Neural progenitor cell (in vitro differentiated cells): ENCODE measurements at regions not wholly inside any gene's neighbourhood (a gene's known extent, or its start where the extent isn't known, plus 50 kb on each side); places are given as distances from the start of the nearest gene placed in this dataset.

Experiments
- EZH2 ChIP-seq: fragments of 200-600 bp; sonication (generic); IDR thresholded peaks from 2 replicates; pipeline ENCODE4 v1.6.1; 2017; ENCODE audit warnings: antibody characterized with exemption, mild to moderate bottlenecking, moderate library complexity
- TF ChIP-seq, protein P1 (sequence below): fragments of 200-600 bp; sonication (generic); IDR thresholded peaks from 2 replicates; pipeline ENCODE4 v1.5.1; 2017; ENCODE audit warnings: antibody characterized with exemption, mild to moderate bottlenecking

DNA sequence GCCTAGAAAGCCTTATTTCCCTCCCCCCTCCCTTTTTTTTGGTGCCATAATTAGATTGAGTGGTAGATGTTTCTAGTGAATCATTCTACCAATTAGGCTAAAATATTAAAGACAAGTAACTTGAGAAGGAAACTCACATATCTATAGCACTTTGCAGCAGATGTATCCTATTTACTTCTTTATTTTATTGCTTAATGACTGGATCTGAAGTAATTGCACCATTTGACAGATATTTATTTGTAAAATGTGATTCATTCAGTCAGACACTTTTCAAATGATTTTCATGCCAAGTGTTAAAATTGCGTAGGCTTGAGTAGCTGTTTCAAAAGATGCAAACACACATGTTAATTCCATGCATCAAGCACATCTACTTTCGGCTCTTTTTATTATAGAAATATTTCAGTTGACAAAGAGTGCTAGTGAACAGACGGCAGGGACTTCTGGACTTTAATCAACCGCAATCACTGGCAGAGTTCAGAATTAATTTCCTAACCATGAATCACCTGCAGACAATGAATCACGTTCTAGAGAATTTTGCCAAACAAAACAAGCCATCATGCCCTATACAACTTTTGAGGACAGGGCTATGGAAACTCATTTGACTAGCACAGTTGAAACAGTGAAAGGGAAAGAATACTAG lies 636.8 kb downstream of the MECOM start:
- TF ChIP-seq, protein P1, sequence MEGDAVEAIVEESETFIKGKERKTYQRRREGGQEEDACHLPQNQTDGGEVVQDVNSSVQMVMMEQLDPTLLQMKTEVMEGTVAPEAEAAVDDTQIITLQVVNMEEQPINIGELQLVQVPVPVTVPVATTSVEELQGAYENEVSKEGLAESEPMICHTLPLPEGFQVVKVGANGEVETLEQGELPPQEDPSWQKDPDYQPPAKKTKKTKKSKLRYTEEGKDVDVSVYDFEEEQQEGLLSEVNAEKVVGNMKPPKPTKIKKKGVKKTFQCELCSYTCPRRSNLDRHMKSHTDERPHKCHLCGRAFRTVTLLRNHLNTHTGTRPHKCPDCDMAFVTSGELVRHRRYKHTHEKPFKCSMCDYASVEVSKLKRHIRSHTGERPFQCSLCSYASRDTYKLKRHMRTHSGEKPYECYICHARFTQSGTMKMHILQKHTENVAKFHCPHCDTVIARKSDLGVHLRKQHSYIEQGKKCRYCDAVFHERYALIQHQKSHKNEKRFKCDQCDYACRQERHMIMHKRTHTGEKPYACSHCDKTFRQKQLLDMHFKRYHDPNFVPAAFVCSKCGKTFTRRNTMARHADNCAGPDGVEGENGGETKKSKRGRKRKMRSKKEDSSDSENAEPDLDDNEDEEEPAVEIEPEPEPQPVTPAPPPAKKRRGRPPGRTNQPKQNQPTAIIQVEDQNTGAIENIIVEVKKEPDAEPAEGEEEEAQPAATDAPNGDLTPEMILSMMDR = no peak
- TF ChIP-seq EZH2 = no peak
